Stimulated activated CD8-positive, alpha-beta memory T cell treated with anti-CD3 and anti-CD28 coated beads, Interleukin-15, amount 100 ng/mL, for 1 hour (primary cell): ENCODE measurements at regions not wholly inside any gene's neighbourhood (a gene's known extent, or its start where the extent isn't known, plus 50 kb on each side); places are given as distances from the start of the nearest gene placed in this dataset.

Experiments
- DNase-seq: peaks from one replicate; pipeline ENCODE4 v3.0.0-alpha.2; 2020; ENCODE audit warnings: low read depth

DNA sequence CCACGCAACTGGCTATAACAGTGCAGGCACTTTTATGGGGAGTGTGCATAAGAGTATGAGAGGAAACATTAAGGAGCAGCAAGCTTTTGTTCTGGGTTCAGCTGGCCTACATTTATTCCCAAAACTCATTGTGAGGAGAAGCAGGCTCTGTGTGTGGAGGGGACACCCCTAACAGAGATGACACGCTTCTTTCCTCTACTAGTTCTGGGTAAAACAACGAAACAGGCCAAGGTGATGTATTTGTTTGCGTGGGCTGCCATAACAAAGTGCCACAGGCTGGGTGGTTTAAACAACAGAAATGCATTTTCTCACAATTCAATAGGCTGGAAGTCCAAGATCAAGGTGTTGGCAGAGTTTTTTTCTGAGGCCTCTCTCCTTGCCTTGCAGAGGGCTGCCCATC lies 488.6 kb downstream of the MID1IP1 start:
- no peak for DNase-seq

DNA sequence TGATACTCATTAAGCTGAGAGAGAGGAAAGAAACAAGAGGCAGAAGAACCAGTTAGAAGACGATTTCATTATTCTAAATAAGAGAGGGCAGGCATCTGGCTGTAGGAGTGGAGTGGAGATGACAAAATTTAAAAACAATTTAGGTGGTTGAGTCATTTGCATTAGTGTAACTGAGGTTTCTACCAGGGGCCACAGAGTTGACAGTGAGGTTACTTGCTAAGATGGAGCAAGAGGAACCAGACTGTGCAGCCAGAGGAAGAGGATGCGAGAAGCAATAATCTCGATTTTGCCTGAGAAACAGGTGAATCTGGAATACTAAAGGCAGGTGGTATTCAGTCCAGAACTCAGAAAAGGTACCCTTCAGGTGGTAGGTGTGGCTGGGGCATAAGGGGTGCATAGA lies 491.9 kb downstream of the MID1IP1 start:
- no peak for DNase-seq

DNA sequence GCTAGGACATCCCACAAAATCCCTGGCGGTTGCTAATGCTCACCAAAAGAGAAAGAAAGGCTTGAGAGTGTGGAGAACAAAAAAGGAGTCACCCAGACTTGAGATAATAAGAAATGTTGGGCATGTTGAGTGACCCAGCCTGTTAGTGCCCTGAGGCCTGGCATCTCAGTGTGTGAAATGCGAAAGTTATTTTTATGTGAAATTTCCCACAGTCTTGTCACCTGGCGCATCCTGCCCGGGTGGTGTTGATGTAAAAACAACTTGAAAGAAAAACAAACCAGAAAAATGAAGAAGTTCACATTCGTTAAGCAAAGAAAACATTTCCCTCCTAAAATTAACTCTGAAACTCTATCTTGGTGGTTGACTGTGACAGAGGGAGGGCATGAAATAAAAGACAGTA lies 495.2 kb downstream of the MID1IP1 start:
- no peak for DNase-seq

DNA sequence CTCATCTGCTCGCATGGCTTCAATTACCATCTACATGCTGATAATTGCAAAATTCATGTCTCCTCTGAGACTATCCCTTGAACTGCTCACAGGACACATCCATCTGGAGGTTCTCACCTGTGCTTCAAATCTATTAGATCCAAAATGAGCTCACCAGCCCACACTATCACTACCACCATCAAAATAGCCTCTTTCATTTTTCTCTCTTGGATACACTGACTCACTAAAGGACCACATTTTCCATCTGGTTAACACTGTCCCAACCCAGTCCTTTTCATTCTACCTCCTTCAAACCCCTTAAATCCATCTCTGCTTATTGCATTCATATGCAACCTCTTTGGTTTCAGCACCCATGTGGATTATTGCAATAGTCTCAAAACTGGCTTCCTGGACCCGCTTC lies 497.6 kb downstream of the MID1IP1 start:
- DNase-seq, result no peak

DNA sequence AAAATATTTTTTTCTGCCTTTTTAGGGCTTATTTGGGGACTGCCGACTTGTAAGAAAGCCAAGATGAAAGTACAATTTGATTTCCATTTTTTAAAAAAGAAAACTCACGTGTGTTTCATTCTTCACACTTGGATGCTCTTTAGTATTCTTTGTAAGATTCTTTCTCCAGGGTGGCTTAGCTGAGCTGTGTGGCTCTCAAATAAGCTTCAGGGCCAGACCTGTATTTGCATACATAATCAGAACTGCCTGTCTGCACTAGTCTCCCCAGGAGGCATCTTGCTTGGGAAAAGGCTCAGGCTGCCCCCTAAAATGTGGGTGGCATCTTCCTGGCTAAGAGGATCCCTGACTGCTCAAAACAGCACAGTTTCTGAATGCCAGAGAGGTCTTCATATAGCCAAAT lies 498.4 kb downstream of the MID1IP1 start:
- no peak for DNase-seq

DNA sequence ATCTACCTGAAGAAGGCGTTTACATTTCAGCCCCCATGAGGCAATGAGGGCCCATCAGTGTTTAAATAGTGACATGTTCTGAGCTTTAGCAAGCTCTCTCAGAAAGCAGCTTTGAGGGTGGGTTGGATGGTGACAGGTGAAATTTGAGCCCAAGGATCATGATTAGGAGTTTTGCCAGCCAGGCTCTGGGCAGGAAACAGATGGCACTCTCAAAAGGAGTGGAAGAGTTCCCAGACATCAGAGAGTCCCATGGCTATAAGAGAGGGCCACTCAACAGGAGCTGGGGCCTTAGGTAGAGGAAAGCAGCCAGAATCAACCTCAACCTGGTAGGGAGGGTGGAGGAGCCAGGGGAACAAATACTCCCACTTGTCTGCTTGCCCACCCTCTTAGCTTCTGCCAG lies 499.8 kb downstream of the MID1IP1 start:
- no peak for DNase-seq

DNA sequence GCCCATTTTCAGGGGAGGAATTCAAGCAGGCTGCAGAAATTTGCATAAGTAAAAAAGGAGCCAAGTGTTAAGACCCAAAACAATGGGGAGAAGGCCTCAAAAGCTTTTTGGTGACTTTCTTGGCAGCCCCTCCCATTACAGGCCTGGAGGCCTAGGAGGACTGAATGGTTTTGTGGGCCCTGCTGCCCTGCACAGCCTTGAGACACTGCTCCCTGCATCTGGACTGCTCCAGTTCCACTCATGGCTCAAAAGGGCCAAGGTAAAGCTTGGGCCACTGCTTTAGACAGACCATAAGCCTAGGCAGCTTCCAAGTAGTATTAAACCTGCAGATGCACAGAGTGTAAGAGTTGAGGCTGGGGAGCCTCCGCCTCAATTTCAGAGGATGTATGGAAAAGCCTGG lies 501.6 kb downstream of the MID1IP1 start:
- no peak for DNase-seq

DNA sequence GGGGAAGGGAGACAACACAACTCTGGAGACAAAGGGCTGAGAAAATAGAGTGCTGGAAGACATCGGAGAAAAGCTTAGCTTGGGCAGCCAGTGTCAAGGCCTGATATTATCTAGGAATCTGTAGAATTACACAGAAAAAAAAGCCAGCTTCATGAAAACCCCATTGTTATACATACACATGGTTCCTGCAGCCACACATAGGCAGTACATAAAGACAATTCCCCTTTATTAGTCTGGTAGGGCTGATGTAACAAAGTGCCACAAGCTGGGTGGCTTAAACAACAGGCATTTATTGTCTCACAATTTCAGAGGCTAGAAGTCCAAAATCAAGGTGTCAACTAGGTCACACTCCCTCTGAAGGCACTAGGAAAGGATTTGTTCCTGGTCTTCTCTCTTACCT lies 503.5 kb downstream of the MID1IP1 start:
- no peak for DNase-seq

DNA sequence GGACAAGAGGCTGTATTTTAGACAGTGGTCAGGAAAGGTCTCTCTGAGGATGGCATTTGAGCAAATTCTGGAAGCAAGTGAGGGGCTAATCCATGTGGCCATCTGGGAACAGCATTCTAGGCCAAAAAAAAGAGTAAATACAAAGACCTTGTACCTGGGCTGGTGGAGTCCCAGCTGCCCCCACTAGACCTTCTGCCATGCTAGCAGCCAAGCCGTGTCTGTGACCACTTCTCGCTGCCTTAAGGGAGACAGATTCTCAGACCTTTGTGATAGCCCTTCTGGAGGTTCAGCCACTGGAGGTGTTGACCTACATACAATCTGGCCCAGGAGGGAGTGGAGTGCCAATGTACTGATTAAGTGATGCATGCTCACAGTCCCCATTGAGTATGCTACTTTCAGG lies 506.2 kb downstream of the MID1IP1 start:
- DNase-seq, result no peak

DNA sequence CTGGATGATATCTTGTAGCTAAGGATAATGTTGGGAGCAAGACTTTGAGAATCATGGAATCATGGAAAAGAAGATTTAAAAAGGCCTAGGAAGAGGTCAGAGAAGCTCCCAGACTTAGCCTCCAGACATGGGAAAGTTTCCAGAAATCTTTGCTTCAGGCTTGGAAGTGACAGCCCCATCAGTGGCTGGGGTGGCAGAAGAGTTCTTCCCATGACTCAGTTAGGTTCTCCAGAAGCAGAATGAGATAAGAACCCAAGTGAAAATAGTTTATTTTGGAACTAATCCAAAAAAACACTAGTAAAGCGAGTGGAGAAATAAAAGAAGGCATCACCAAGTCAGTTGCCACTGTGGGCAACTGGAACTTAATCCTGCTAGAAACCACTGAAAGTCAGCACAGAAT lies 506.9 kb downstream of the MID1IP1 start:
- no peak for DNase-seq

DNA sequence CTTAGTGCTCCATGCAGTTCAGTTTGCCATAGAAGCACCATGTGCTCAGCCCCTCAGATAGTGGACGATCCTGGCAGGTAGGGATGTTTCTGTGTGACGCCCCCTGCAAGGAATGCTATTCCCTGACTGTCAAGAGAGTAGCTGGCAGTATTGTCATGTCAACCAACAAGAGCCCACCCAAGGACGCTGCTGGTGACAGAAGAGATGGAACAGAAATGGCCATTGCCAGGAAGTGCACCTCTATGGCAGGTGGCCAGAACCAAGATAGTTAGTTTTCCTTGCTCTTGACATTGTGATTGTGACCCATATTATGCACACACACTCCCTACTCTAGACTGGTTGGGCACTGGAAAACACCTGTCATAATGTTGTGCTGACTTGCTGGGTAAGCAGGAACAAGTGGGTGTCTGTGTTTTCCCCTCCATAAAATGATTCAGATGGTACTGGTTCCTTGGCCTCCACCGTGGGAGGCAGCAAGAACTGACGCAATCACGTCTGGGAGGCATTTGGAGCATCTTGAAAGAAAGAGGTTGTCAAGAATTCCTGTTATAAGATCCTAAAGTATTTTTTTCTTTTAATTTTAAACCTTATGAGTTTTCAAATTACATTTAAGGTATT lies 507.9 kb downstream of the MID1IP1 start:
- DNase-seq, result no peak

DNA sequence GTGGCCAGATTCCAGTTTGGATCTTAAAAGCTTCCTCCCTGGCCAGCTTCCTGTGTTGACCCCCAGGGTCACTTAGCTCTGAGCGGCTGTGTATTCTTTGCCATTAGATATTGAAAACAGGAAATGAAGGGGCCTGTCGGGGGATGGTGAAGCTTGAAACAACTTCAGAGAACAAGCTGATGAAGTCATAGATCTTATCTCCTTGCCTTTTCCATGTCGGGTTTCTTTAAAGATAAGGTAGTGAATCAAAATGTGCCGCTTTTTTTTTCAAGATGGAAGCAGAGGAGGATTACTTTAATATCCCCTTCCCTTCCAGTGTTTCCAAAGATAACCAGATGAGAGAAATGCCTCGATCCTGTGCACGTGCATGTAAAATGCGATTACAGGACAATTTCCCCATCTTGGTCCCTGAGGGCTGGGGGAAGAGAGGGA lies 508.5 kb downstream of the MID1IP1 start:
- DNase-seq, result no peak

DNA sequence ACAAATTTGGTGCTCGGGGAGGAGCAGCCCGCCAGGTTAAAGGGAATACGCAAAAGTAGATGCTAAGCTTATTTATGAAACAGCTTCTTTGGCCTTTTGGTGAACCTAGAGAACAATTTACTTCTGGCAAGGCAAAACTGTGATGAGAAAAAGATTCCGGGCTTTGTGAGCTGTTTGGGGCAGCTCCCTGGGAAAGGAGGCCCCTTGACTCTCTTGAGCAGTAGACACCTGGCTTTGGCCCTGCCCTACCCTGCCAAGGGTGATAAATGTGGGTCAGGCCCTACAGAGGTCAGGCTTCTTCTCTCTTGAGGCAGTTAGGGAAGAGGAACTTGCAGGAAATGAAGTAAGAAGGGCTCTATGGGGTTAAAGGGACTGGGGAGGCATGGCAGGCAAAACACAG lies 509.6 kb downstream of the MID1IP1 start:
- no peak for DNase-seq

DNA sequence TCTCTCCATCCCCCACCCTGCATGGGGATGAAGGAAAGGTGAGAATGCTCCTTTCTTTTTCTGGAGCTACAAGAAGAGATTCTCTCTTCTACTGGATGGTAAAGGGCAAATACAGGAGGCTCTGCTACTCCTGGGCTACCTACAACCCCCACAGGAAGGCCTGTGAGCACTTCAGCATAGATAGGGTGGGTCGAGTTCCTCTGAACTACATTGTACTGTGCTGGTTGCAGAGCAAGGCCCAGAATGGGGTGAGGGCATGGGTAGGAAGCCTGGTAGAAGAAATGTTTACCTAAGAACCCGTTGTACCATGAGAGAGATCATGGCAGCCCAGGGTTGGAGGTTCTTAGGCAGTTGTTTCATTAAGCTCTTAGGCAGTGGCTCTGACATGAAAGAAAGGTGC lies 510.4 kb downstream of the MID1IP1 start:
- no peak for DNase-seq

DNA sequence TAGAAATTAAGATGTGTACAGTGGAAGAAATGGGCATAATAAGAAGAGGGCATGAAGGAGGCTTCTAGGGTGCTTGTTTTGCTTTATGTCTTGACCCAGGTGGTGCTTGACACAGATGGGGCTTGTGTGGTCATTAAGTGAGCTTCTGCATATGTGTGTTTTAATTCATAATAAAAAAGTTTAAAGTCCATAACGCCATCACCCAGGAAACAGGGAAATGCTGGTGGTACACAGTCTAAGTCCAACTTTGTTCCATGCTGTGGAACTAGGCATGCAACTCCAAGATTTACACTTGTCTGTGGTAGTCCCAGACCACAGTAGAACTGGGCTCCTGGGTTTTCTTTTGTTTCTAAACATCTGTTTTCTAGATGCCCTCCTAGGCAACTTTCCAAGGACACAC lies 511.9 kb downstream of the MID1IP1 start:
- DNase-seq, result no peak

DNA sequence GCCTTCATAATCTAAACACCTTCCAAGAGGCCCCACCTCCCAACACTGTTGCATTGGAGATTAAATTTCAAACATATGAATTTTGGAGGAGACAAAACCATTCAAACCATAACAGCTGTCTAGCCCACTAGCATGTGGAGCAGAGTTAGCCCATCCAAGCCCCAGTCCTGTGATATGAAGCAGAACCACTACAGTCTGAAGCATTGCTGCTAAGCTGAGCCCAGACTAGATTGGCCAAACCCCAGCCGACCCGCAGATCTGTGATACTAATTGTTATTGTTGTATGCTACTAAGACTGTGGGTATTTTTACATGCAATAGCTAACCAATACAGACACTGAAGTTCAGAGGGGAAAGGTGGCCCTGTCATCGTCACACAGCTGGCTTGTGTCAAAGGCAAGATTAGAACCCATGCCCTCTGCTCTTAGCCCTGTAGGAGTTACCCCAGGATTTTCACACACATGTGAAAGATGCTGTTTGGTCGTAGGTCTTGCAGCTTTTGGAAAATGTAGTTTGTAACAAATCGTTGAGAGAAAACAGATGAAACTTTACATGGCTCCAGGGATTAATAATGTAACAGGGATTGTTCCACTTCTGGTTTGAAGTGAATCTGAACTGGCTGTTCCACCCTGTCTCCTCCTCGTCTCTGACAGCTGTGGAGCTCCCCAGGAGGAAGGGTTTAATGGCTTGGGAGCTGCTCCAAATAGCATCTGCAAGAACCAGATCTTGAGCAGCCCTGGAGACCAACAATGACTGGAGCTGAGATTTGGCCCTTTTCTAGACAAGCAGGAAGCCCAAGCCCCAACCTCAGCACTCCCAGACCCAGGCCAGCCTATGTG lies 517.5 kb downstream of the MID1IP1 start:
- no peak for DNase-seq

DNA sequence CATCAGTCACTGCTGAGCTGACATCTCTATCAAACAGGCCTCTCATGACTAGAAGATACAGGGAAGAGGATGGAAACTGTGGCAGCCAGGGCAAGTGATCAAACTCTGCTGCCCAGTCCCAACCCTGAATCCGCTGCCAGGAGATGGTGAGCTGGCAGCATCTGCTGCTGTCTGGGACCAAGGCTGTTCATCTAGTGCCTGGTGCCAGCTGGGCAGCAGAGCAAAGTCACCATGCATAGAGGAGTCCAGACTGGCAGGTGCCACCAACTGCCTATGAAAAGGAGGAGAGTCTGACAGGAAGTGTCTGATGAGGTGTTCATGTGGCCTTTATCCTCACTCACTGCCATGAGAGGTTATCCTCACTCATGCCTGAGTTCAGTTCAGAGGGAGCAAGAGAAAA lies 518.9 kb downstream of the MID1IP1 start:
- DNase-seq, result no peak

DNA sequence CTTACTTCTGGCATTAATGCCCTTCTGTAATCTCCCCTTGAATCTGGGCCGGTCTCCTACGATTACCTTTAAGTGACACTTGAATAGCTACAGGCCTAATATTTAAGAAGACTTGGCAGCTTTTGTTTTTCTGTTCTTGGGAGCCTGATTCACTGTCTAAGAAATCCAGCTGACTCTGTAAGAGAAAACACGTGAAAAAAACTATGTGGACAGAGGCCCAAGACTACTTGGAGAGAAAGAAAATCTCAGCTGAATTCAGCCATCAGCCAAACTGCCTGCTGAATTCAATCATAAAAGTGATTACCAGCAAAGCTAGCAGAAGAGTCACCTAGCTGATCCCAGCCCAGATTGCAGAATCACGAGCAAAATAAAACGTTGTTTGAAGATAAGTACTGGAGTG lies 521.2 kb downstream of the MID1IP1 start:
- no peak for DNase-seq

DNA sequence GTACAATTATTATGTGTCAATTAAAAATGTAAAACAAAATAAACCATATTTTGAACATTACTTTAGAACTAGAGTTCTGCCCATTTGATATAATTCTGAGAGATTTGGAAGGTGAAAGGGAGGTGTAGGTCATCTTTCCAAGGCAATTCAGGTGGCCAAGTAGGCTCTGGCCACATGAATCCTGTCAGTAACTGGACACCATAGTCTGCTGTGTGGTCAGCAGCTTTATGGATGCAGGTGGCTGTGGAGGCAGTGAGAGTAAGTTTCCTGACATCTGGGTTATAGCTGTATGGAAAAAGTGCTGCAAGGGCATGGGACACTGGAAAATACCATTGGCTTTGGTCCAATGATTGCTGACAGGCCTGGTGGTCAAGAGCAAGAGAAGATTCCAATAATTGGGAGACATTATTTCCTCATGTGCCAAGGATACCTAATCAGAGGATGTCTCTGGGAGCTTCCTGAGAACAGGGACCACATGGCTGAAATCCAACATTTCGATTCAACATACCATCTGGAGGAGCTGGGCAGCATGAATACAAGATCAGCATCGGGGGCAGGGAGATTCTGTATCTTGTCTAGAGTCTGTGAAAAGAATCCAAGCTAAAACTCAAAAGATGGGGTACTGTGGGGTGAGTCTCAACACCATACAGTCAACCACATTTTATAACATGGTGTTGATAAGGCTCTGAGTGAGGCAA lies 523.1 kb downstream of the MID1IP1 start:
- no peak for DNase-seq

DNA sequence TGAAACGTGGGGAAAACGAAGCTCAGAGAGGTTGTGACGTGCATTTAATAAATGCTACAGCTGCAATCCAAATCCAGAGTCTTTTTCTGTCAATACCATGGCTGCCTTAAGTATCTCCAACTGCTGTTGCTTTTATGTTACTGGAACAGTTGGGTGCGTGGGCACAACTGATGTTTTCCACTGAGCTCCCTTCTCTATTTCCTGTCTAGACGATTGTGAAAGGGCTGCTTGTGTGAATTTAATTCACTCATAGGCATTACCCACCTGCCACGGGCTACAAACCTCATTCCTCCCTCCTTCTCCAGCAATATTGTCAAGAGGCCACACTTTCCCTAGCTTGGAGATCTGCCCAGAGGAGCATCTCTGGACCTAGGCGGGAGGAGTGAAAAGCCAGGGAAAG lies 526.0 kb downstream of the MID1IP1 start:
- DNase-seq, result no peak

DNA sequence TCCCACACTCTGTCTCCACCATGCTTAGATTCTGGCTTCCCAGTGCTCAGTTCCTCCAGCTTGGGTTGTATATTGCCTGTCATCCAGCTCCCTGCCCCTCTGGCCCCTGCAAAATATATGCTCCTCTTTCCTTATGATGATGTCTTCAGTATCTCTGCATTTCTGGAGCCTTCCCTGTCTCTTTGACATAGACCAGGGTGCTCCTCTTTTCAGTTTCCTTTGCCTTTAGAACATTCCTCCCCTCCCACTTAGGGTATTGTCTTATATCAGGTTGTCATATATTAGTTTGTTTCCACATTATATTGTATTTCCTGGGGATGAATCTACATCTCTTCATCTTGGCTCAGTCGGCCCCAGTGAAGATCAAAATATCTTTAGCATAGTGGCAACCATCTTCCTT lies 526.4 kb downstream of the MID1IP1 start:
- no peak for DNase-seq

DNA sequence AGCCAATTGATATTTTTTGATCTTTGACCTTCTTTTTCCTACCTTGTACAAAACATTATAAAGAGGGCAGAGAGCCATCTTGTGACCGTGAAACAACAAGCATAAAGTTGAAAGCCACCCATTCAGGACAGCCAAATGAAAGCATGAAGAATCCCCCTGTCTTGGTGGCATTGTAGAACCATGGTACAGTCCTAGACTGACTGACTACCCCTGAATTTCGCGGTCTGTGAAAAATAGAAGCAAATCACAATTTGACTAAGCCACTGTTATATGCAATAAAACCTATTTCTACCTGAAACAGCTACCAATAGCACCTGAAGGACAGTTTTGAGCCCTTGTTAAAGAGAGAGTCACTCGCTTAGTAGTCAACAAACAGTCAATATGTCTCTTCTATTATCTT lies 527.4 kb downstream of the MID1IP1 start:
- DNase-seq, result no peak

DNA sequence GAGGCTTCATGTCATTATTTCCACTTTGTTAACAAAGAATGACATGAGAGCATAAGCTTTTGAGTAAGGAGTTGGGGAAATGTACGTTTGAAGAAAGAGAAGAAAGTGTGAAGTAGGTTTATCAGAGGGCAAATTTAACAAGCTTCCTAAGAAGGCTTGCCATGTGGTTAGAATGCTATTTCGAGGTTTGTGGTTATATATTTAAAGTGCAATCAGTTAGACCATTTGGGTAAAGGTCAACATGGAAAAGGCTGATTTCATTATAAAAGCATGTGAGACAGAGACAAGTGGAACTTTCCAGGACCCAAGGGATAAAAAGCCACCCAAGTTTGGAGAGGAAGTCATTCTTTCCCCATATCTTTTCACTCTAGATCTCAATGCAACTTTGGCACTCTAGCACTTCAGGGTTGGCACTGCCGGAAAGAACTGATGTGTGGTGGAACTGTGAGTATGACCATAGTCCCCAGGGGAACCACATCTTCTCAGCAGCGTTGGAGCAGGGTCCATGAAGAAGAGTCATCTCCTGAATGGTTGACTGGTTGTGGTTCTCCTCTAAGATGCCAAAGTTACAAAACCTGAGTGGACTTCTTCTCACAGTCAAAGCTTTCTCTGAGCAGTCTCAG lies 529.9 kb downstream of the MID1IP1 start:
- no peak for DNase-seq
